Stimulated activated CD8-positive, alpha-beta memory T cell treated with anti-CD3 and anti-CD28 coated beads, Interleukin-4, amount 100 ng/mL, for 1 hour (primary cell): ENCODE measurements at regions not wholly inside any gene's neighbourhood (a gene's known extent, or its start where the extent isn't known, plus 50 kb on each side); places are given as distances from the start of the nearest gene placed in this dataset.
"Not testable (repeated sequence)": the region's sequence is repeated elsewhere in the genome, so short reads cannot be mapped to it uniquely, and the experiment has no call there.

Experiments used
- DNase-seq, 2 donors: peaks; one replicate each; pipeline ENCODE4 v3.0.0-alpha.2; 2020; ENCODE audit warnings: low read depth in 2 of 2, low spot score in 1 of 2

DNA sequence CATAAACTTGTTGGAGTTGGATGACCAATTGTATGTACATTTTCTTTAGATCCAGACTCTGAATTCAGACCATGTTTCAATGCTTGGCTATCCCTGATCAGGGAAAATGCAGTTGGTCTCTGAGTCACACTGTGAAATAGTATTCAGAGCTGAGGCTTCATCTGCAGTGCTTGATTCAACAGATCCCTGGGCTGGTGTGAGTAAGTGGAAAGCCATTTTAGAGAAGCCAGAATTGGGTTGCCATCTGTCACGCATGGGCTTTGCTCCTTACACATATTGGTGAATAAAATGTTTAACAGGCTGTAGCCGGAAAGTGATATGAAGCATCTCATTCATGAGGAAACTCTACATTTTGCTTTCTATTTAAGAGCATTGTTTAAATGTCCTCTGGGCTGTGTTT lies 50.0 kb upstream of the ACYP2 start:
- DNase-seq, result no peak

DNA sequence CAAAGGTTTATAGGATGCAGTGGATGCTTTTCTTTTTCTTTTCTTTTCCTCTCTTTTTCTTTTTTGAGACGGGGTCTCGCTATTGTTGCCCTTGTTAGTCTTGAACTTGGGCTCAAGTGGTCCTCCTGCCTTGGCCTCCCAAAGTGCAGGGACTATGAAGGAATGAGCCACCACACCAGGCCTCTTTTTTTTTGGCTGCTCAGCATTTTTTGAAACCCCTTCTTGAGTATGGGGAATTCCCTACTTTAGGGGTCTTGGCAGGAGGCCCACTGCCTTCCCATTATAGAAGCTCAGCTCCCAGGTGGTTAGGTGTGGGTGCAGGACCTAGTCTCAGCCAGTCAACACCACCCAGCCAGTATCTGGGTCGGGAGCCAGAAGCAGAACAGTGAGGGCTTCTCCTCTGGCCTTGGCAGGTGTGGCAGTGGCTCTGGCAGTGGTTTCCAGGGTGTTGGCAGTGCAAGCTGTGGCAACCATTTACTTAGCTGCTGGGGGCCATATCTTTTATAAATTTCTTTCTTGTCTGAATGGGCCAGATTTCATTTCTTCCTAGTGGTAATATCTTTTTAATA lies 51.4 kb upstream of the ACYP2 start:
- DNase-seq, result no peak

DNA sequence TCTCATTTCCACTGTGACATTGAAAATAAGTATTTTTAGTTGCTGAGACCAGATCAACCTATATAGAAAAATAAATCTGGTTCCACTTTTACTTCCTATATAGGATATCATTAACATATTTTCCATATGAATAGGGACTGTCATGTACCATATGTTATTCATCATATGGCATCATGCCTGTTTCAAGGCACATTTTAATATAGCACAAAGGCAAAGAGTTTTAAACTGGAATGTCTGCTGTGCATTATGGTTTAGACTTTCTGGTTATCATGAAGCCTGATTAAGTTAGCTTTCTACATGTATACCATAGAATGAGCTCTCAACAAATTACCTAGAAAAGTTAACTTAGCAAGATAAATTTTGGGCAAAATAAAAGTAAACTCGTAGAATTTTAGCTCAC lies 53.0 kb upstream of the ACYP2 start:
- DNase-seq, result no peak

DNA sequence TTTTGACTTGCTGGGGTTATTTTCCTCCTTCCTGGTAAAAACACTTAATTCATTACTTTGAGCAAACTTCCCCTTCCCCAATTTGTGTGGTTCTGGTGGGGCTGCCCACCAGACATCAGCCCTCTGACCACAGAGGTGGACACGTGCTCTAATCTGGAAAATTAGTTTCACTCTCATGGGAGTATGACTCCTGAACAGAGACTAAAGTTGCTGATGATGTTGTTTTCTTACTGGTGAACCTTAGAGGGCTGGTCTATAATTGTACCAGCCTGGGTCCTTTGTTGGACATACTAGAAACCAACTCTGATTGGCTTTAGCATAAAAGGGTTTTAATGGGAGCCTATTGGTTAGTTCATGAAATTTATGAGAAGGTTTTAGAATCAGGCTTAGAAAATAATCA lies 54.1 kb upstream of the ACYP2 start:
- DNase-seq, result no peak

DNA sequence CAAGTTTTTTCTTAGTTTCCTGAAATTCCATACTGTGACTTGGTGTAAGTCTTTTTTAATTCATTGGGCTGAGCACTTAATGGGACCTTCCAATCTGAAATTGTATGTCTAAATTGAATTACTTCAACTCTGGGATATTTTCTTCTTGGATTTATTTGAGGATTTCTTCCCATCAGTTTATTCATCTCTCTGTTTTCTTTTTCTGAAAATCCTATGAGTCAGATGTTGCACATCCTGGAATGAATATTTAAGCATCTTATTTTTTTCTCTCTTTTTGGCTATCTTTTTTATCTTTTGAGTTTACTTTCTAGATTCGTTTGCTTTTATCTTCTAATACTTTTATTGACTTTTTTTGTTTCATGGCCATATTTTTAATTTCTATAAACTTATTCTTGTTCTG lies 55.4 kb upstream of the ACYP2 start:
- DNase-seq, result no peak

DNA sequence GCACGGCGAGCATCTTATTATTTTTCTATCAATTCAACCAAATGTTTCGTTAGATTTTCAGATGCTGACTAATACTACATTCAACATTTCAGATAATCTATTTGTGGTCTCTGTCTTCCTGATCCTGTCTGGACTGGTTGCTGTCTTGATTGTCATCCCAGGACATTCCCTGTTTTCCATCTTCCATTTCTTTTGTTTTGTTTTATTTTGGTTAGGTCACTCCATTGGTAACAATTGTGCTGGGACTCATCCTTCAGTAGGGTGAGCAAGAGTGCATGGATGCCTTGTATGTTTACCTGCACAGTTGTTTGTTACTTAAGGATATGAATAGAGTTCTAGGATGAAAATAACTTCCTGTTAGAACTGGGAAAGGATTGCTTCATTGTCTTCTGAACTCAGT lies 55.9 kb upstream of the ACYP2 start:
- DNase-seq, result no peak

DNA sequence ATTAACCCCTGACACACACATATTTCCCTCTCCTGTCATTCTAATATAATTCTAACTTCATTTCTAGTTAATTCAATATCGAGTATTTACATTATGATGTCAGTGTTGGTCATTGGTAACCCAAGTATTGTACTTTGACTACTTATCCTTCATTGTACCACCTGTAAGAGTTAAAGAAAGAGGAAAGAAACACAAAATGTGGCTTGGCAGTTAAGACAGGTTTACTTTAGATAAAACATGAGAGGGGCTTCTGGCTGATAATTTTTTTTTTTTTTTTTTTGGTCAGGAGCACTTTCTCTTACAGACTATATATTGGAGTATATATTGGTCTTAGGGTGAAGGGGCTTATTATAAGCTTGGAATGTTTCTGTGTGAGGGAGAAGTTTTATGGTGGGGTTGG lies 57.0 kb upstream of the ACYP2 start:
- no peak for DNase-seq

DNA sequence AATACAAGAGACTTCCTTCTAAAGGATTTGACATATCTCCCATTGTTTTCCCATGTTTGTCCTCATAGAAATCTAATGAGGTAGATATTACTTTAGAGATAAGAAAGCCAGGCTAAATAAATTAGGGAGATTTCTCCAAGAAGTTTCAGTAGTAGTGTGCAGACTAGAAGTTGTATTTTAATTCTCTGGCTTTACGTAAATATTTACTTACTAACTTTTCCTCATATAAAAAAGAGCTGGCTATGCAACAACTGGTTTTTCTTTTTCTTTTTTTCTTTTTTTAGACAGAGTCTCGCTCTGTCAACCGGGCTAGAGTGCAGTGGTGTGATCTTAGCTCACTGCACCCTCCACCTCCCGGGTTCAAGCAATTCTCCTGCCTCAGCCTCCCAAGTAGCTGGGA lies 60.6 kb upstream of the ACYP2 start:
- DNase-seq, result no peak

DNA sequence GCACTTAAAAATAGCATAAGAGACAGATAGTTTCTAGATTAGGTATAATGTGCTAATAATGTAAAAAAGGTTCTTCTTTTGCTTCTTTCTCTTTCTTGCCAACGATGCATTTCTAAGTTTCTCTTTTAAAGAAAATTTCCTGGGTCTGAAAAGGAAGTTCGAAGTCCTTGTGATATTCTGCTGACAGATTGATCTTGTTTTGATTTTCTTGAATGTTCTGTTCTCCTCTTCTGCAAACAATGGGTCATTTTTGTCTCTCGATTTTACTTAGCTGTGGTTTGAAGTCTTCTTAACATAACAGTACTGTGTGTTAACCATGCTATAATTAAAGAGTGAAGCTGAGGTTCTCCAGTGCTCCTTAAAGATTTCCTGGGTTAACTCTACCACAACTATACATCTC lies 61.1 kb upstream of the ACYP2 start:
- DNase-seq, result no peak

DNA sequence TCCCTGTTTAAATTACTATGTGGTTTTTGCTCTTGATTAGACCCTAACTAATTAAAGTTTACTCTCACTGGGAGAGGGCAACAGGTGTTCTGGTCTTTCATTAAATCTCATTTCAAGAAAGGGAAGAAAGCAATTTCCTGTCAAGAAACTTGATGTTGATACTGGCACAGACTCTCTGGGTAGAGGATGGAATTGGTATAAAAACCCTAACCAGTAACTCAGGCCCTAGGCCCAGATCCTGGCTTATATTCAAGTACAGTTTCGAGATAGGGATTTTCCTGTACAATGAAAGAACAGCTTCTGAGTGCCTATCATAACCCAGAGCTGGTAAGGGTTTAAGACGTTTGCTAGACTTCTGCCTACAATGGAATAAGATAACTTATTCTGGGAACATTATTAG lies 61.6 kb upstream of the ACYP2 start:
- no peak for DNase-seq

DNA sequence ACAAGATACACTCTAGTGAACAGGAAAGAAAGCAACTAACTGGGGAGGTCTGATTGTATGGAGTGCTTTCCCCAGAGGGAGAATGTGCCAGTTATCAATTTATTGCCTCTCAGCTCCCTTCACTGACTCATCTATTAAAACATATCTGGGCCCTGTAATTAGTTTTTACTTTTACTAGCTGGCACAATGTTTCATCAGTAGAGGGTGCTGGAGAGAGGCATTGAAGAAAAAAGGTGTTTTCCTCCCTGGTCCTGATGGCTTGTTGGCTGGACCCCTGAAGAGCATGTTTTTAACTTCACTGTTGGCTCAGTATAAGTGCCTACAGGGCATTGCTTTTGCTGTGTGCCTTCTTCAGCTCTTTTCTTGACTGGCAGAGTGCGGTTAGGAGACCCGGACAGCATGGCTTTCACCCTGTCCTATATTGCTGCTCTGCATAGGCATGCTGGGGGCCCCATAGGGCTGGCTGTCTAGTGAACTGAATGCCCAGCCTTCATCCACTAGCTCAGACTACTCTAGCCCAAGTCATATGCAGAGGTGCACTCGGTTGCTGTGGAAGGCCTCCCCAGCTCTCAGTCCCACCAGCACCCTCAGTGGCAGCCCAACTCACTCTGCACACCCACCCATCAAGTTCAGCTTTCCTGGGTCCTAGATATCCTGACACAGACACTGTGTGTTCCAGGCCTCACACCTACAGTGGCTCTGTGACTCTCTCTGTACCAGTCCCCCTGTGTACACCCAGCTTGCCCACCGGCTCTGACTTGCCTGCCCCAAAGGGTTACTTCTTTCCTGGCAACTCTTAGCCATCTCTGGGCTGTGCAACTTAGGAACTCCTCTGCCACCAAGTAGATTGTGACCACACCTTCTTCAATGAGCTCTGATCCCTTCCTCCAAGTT lies 62.3 kb upstream of the ACYP2 start:
- no peak for DNase-seq

DNA sequence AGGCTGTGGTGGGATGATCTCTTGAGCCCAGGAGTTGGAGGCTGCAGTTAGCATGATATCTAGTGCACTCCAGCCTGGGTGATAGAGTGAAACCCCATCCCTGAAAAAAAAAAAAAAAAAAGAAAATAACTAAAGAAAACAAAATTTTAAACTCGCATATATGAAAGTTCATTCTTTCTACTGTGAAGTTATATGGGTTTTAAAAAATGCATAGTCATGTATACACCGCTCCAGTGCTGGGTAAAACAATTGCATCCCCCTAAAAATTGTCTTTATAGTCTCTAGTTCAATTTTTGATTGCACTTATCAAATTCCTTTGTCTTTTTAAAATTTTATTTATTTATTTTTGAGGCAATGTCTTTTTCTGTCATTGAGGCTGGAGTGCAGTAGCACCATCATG lies 65.0 kb upstream of the ACYP2 start:
- no peak for DNase-seq

DNA sequence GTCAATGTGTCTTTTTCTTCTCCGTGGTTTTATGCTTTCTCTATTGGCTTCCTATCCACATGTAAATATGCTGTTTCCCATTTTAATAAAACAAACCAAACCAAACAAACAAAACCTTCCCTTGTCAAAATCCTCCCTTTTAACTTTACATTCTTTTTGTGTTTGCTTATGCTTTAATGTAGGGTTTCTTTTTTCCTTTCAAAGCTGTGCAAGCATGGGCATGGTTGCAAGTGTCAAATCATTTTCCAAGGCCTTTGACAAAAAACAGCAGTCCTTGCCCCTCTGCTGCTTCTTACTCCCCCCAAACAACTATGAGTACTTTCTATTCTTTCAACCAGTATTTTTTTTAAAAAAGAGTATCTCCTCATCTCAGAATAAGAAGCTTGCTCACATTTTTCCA lies 66.0 kb upstream of the ACYP2 start:
- DNase-seq, result no peak

DNA sequence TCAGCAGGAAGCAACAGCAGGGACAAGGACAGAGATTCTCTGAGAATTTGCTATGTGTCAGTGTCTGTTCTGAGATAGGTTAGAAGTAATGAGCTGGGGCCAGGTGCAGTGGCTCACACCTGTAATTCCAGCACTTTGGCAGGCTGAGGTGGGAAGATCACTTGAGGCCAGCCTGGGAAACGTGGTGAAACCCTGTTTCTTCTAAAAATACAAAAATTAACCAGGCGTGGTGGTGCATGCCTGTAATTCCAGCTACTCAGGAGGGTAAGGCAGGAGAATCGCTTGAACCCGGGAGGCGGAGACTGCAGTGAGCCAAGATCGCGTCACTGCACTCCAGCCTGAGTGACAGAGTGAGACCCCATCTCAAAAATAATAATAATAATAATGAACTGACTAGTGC lies 66.5 kb upstream of the ACYP2 start:
- DNase-seq, result not testable (repeated sequence)

DNA sequence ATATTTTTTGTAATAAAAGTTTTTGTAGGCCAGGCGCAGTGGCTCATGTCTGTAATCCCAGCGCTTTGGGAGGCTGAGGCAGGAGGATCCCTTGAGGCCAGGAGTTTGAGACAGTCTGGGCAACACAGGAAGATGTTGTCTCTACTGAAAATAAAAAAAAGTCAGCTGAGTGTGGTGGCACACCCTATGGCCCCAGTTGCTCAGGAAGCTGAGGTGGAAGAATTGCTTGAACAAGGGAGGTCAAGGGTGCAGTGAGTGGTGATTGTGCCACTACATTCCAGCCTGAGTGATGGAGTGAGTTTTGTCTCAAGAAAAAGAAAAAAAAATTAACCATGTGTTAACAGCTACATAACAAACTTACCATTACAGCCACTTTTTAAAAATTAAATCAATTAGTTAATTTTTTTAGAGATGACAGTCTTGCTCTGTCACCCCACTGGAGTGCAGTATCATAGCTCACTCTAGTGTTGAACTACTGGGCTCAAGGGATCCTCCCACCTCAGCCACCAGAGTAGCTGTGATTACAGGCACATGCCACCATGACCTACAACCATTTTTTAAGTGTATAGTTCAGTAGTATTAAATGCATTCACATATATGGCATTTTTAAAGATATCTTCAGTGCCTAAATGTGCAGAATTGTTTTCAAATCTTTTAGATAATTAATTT lies 67.2 kb upstream of the ACYP2 start:
- no peak for DNase-seq

DNA sequence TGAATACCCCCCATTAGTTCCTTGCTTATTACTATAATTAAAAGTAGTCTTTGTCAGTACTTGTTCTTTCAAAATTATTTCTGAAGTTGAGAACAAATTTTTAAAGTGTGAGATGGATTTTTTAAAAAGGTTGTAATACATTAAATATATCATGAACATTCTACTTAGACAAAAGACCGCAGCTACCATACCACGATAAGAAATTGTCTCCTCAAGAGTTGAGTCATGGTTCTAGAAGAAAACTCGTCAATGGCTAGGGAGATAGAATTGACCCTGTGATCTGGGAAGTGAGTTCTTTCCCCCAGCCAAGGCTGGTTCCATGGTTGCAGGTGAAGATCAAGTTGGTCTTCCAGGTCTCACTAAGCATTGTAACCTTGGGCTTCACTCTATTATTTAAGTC lies 67.8 kb upstream of the ACYP2 start:
- DNase-seq, result no peak

DNA sequence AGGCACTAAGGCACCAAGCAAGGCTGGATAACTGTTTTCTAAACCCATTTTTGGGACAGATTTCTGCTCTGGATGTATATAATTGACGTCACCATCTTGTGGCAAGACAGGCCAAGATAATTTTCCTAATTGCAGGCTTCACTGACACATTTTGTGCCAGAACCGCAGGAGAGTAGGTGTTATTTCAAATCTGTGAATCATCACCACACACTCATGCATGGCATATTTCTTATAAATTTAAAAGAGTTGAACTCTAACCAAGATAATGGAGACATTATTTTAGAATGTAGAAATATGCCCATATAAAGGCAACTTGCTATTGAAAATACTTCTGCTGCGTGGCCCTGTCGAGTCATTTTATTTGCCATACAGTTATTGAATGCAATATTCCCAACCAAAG lies 68.3 kb upstream of the ACYP2 start:
- no peak for DNase-seq

DNA sequence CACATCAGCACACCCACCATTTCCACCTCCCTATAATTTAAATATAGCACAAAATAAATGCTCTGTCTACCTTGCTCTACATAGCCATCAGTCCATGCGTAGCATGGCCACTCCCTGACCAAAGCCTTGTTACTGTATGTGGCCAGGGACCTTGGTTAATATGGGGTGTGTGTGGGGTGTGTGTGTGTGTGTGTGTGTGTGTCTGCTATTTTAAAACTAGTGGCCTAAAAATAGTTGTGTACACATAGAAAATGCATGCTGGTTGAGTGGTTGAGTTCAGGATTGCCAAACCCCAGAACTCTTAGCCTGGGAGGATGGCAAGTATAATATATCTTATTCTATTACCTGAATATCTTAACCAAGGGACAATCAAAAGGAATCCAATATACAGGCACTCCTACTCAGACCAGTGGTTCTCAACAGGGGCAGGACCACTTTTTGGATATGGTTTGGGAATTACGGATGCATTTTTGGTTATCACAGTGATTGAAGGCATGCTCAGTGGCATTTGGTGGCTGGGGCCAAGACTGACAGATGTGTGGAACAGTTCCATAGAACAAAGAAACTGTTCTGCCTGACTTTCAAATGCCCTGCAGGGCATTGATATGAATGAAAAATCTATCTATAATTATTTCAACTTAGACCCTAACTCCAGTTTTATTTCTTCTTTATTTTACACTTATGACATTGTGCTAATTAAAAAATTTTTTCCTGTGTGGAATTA lies 72.3 kb upstream of the PSME4 start:
- DNase-seq, result no peak

DNA sequence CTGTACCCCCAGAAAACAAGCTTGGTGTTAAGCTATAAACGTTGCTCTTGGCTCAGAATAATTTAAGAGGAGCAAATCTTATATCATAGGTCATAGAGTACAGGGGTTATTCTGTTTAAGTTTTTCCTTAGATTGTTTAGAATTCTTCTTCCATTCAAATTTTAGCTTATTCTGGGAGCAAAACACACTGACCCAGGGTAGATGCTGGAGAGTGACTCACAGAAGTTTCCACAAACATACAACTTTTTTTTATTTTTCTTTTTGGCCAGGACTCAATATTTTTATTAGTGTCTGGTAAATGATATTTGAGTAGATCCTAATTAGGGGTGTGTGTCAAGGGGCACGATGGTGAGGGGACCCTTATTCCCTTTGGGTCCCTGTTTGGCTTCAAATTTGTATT lies 71.5 kb upstream of the PSME4 start:
- no peak for DNase-seq

DNA sequence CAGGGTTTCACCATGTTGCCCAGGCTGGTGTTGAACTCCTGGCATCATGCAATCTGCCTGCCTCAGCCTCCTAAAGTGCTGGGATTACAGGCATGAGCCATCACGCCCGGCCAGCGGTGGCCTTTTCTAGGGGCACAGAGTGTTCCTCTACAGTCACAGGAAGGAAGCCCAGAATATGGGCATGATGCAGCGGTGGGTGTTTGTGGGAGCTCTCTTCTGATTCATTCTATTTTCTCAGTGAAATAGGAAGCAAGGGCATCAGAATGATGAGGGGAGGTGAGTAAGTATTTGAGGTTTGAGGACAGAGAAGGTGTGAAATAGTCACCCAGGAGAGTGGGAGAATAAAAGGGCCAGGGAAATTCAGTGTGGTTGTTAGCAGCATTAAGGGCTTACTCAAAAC lies 70.3 kb upstream of the PSME4 start:
- peak in 1 of 2 donors; percentile 2 for DNase-seq

DNA sequence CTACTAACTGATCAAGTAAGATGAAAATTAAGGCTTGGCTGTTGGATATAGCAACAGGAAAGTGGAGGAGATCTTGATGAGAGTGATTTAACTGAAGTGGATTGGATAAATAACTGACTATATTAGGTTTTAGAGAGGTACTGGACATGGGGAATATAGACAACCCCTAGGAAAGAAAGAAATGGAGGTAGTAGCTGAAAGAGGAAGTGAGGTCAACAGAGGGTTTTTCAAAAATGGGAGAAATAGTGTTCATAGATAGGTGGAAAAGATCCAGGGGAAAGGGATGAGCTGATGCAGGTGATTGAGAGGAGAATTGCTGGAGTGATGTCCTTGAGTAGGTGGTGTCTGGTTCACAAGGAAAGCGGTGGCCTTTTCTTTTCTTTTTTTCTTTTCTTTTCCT lies 69.9 kb upstream of the PSME4 start:
- no peak for DNase-seq

DNA sequence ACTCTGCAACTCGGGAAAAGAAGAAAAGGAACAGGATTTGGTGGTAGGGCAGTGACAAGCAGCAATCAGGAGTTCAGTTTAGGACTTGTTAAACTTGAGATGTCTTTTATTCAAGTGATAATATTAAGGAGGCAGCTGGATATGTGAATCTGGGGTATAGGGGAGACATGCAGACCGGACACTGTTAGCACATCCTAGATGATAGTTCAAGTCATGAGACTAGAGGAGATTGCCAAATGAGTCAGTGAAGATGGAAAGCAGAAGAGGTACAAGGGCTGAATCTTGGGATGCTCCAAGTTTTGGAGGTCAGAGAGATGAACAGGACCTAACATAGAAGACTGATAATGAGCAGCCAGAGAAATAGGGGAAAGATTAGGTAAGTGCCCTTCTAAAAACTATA lies 69.5 kb upstream of the PSME4 start:
- no peak for DNase-seq
